Amniotic stem cell (primary cell): ENCODE measurements at regions not wholly inside any gene's neighbourhood (a gene's known extent, or its start where the extent isn't known, plus 50 kb on each side); places are given as distances from the start of the nearest gene placed in this dataset.
"Not testable (repeated sequence)": the region's sequence is repeated elsewhere in the genome, so short reads cannot be mapped to it uniquely, and the experiment has no call there.

Experiments used
- DNase-seq: peaks from one replicate; lab custom pipeline; 2025; lab: John Stamatoyannopoulos, UW

DNA sequence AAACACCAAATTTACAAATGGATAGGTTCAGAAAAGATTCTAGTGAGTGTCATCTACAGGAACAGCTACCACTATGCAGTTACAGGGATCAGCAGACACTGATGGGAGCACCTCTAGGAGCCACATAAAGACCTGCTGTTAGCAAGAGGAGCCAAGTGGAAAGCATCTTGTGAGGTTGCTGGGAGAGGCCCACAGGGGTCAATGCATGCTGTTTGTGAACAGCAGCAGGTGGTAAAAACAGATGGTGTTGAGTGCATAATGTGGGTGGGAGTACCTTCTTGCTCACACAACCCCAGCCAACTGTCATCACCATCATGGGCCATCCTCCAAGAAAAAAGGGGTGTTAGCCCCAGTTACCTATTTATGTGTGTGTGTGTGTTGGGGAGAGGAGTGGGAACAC, 215.2 kb upstream of the SSTR1 start:
- no peak for DNase-seq

DNA sequence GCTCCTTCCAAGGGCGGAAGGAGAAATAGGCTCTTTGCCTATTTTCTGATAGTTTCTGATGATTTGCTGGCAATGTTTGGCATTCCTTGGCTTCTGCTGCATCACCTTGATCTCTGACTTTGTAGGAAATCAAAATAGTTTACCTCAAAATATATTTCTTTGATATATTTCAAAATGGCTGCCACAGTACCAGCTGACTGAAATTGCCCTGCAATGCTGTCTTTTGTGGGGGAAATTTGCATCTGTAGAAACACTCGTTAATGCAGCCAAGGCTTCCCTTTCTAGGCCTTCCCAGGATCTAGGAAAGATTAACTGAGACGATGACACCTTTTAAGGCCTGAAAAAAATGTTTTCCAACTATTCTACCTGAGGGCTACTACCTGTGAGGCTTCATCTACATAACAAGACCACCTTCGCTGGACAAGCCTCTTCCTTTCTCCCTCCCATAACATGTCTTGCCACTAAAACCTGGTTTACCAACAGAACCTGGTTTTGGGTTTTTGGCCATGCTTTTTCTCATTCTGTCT, 212.8 kb upstream of the SSTR1 start:
- DNase-seq, result no peak

DNA sequence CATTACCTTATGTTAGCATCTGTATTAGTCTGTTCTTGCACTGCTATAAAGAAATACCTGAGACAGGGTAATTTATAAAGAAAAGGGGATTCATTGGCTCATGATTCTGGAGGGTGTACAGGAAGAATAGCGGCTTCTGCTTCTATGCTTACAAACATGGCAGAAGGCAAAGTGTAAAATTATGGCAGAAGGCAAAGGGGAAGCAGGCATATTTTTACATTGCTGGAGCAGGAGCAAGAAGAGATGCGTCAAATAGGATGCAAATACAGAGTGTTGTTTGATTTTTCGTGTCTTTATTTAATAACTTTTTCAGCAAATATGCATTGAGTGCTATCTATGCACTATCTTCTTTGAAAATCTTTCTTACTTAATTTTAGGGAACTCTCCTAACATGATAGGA, 210.7 kb upstream of the SSTR1 start:
- DNase-seq, result no peak

DNA sequence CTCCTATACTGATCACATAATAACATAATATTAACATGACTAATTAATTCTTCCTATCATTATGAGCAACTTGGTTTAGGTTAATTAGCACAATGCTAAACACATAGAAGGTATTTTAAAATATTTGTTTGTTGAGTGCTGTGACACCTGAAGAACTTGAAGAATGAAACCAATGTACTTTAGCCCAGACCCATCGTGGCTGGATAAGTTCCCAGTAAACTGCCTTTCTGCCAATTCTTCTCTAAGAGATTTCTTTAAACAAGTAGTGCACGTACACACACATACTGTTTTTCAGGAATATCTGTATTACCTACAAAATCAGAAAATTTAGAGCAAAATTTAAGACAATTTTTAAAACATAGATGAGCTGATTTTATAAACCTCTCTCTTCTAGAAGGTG, 207.4 kb upstream of the SSTR1 start:
- no peak for DNase-seq

DNA sequence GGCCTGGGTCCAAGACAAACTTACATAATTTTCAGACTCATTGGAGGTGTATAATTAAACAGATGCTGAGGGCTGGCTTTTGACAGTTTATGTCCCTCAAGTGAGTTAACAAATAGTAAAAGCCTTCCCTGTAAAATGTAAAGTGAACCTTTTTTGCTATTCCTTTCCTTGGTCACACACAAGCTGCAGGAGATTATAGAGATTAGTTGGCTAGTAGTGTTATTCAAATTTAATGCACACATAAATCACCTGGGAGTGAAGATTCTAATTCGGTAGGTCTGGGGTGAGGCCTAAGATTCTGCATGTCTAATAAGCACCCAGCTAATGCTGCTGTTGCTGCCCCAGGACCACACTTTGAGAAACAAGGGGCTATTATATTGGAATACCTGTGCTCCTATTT, 206.2 kb upstream of the SSTR1 start:
- DNase-seq, result no peak

DNA sequence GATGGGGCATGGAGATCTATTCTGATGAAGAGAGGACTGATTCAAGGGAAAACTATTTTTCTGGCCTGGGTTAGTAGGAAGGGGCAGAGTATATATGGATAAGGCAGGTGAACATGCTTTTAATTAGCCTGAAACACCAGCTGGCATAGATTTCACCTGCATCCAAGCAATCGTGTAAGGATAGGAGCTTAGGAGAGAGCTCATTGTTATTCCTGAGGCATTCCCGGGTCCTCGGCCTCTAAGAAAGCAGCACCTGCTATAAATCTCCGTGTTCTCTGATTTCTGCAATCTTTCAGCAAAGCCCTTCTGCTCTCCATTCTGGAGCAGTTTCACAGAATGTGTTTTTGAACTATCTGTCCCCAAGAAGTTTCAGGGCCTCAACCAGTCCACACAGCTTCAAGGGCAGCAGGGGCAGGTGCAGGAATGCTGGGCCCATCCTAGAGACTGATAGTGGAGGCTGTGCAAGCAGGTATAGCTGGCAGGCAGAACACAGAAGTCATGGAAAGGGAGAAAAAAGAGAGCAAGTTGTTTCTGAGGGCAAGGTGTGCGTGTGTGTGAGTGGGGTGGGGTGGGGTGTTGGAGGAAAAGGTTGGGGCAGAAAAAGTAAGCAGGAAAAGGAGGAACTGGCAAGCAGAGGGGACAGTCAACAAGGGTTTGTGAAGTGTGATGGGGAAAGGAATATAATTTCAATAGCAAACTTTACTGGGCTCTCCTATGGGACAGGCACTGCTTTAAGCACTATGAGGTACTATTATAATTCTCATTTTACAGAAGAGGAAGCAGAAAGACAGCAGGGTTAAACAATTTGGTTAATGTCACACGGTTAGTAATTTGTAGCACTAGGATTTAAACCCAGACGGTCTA, 203.7 kb upstream of the SSTR1 start:
- DNase-seq, result no peak

DNA sequence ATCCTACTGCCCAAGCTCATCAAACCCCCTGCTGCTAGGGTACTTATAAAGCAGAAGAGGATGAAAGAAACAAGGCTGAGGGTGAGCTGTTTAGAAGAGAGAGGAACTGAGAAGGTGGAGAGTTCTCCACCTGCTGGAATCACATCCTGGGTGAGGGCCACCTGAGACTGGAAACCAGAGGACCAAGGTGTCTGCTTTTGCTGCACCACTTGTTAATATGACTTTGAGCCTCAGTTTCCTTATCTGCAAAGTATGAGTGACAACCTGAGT, 203.2 kb upstream of the SSTR1 start:
- DNase-seq, result no peak

DNA sequence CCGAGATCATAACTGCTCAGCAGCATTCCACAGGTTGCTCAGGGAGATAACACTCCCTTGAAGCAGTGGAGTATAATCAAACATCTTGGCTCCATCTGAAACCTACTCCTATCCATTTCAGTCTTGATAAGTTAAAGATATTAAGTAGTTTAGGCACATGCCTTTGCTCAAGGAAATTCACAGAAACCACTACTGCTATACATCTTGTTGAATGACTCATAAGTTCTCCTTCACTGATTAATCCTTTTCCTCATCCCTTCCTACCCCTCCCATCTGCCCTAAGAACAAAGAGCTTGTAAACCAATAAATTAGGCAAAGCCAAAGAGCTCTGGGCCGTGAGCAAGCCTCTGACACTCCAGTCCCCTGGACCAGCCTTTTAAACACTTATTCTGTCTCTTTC, 196.5 kb upstream of the SSTR1 start:
- not testable (repeated sequence) for DNase-seq

DNA sequence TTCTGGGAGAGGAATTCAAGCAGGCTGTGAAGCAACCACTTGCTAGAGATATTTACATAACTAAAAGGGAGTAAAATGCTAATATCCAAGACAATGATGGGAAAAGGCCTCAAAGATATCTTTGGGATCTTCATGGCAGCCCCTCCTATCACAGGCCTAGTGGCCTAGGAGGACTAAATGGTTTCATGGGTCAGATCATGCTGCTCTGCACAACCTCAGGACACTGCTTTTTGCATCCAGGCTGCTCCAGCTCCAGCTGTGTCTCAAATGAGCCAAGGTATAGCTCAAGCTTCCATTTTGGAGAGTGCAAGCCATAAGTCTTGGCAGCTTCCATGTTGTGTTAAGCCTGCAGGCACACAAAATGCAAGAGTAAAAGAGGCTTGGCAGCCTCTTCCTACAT, 195.6 kb upstream of the SSTR1 start:
- DNase-seq, result no peak

DNA sequence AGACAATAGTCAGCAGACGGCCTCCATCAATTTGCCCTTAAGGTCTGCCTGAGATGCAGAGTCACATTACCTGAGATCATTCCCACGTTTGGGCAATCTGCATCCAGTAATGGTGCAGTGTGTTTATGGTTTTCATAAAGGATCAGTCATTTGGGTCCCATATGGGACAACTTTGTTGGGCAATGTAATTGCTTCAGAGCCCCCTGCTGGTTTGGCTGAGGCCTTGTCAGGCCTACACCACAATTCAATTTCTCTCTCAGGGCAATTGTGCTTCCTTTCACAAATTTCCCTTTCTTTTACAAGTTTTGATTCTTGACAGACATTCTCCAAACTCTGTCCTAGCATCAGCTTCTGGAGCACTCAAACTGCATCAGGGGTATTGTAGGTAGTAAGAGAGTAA, 191.2 kb upstream of the SSTR1 start:
- no peak for DNase-seq

DNA sequence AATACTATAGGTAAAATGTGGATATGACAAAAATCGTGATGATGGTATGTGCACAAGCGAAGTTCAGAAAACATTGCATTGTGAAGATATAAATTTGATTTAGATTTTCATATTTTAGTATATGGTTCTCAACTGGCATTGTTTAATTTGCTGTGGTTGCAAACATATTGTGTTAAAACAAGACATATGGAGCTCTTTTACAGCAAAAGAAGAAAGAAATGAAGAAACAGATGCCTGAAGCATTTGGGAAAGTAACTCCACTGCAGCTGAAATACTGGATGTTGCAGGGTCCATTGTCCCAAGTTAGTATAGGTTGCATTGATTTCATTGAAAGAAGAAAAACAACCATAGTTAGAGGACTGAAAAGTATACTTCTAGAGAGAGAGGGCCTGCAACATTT, 185.8 kb upstream of the SSTR1 start:
- DNase-seq, result no peak

DNA sequence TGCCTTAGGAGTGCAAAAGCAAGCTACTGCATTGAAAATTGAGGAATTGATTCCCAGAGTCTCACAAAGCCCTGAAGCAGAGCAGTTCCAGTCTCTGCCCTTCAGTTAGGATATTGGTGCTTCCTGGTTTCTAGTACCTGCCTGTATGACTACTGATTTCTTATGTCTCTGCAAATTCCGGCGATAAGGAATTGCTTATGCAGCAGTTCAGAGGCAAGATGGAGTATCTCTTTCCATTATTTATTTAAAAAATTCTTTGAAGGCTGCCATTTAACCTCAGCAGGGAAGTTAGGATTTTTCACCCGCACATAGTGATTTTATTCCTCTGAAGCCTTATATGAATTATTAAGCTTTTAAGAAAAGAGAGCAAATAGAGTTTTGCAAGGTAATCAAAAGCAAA, 184.9 kb upstream of the SSTR1 start:
- no peak for DNase-seq

DNA sequence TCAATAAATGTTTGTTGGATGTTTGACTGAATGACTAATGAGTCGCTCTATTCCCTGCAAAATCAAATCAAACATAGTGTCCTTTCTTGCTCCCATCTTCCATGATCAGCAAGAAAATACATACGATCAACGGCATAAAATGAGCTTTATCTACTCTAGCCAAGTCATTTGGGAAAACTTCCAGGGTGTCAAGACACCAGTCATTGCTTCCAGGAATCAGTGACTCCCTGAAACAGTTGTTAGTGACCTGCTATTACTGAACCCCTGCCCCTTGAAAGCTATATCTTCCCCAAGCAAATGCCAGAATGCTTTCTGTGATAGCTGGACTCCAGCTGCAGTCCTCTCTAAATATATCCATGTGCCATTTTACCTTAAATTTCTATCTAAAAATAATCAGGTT, 169.5 kb upstream of the SSTR1 start:
- DNase-seq, result no peak

DNA sequence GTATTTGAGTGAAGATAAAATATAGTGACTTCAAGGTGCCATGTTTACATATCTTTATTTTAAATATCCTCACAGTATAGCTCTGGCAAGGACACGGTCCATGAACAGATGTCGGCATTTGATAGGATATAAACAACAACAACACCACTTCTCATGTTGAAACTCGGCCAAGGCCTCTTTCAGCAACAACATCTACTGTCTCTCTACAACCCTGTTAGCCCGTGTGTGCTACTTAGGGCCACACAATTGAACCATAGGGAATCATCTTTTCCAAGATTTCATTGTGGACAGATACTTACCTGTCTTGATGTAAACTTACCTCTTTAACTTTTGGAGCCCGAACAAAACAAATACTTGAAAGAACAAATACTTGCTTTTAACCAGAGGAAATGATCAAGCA, 168.7 kb upstream of the SSTR1 start:
- DNase-seq, result no peak

DNA sequence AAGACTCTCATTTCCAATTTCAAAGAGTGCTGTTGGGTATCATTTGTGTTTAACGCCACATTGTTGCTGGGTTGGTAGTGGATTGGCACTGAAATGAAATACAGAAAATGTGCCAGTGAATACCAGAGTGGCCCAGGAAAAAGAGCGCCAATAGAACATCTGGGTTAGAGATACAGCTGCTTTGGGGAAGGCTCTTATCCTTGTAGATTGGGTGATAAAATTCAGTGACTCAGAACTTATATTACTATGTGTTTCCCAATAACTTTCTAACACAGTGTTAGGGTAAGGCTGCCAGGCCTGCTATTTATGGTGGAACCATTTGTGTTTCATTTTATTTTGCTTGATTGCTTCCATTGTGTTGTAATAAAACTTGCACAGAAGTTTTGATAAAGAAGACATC, 168.2 kb upstream of the SSTR1 start:
- DNase-seq, result no peak

DNA sequence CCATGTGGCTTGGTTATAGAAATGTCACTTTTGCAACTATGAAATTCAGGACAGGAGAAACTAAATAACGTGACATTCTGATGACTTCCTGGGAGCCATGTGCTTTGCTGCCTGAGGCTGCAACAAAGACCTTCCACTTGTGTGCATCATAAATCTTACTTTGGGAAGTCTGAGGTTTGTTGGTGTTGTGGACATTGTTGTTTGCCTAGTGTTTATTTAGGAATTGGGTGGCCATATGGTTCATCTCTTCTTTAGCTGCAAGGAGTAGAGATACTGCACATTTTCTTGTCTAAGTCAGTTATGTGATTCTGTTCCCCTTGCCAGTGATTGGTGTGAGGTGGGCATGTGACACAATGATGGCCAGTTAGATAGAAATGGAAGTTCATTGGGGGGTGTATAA, 167.3 kb upstream of the SSTR1 start:
- no peak for DNase-seq

DNA sequence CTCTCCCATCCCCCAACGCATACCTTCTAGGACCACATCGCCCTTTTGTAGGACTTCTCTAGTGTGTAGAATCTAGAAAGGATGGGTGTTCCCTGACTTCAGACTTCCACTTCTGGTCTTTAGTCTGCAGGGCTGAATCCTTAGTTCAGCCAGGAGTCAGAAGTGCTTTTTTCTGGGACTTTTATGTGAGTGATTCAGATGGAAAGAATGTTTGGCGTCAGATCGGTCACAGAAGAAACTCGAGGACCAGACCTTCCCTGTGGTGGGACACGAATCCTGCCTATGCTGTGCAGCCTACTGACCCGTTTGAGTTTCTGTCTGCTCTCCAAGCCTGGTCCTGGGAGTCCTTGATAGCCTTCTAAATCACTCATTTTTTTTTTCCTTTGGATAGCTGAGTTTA, 165.4 kb upstream of the SSTR1 start:
- peak; percentile 36 for DNase-seq

DNA sequence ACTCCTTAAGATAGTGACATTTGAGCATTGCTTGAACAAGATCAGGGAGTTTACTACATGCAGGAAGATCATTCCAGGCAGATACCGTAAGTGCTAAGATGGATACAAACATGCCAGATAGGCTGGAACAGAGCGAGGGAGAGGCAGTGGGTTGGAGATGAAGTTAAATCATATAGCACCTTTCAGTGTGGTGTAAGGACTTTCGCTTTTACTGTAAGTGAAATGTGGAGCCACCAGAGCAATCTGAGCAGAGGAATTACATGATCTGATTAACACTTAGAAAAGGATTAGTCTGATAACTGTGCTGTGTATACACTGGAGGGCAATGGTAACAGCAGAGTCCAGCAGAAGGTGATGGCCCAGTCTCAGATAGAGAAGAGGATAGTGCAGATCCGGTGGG, 163.0 kb upstream of the SSTR1 start:
- DNase-seq, result no peak

DNA sequence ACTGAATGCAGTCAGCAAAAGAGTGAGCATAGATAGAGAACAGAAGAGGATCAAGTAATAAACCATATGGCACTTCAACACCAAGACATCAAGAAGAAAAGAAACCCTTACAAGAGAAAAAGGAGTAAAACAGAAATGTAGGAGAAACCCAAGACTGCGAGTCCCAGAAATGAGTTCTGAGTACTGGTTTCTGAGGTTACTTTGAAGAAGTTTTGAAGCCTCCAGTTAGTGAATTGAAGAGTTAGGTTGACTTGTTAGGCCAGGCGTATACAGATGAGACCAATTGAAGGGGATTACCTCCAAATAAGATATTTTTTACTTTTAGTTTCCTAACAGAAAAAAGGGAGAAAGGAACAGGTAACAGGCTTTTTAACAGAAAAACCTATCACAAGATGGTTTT, 162.2 kb upstream of the SSTR1 start:
- no peak for DNase-seq

DNA sequence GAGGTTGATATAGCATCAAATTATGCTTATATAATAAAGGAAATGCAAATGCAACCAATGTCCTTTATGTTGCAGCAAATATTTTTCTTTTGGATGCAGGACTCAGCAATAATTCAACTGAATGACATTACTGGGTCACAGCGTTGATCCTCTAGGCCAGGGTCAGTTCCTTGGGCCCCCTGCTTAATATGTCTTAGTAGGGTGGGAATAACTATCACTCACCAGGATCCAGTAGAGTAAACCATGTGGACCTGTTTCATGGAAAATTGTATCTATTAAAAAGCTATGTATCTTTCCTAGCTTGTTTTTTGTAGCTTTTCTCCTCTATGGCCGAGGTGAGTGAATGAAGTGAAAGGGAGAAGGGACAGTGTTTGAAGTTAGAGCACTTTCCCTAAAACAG, 161.5 kb upstream of the SSTR1 start:
- DNase-seq, result no peak

DNA sequence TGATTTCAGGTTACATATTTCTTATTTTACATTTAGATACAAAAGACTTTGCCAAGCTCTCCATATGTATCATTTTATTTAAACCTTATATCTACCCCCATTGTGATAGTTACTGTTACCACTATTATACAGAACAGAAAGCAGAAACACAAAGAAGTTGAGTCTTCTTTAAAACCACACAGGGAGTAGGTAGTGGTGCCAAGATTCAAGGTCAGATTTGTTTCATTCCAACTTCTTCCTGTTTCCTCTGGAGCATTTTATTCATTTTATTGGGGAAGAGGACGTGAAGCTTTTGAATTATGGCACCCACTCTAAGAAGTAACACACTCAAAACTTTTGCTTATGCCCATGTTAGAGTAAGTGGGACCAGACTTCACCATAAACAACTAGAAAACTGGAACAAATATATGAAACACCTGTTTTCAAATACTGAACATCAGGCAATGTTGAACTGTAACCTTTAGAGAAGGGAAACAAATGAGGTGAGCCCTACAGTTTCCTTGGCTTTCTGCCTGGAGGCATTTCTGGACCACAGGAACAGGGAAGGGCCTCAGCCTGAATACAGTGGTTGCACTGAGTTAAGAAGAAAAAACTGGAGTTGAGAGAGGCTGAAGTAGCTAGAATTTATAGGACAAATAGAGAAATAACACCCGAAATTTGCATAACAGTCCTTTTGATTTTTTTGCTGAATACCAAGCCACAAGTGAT, 160.4 kb upstream of the SSTR1 start:
- DNase-seq, result no peak

DNA sequence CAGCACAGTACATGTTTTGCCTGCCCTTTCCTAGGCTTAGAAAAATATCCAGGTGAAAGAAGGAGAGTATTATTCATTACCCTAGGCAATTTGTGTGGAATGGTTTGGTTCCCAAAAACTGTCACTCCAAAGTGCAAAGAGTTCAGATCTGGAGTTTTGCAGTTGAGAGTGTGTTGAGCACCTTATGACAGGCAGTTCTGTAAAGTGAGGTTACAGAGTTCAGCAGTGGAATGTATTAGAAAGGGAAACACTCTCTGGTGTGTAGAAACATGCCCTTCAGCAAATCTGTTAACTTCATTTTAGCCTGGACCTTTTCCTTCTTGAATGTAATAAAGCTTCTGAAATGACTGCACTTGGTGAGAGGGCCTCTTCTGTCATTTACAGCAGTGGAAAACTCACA, 154.0 kb upstream of the SSTR1 start:
- DNase-seq, result no peak

DNA sequence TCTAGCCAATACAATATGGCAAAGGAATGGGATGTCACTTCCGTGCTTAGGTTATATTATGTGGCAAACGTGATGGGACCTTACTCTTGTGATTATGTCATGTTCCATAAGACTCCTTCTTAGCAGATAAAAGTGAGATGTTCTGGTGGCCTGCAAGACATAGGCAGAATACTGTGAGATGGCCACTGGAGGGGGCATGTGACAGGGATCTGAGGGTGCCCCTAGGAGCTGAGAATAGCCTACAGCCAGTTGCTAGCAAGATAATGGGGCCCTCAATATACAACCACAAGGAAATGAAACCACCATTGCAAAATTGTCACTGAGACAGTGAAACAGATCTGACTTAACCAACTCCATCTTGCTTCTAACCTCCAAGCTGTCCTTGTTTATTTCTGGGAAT, 151.4 kb upstream of the SSTR1 start:
- no peak for DNase-seq

DNA sequence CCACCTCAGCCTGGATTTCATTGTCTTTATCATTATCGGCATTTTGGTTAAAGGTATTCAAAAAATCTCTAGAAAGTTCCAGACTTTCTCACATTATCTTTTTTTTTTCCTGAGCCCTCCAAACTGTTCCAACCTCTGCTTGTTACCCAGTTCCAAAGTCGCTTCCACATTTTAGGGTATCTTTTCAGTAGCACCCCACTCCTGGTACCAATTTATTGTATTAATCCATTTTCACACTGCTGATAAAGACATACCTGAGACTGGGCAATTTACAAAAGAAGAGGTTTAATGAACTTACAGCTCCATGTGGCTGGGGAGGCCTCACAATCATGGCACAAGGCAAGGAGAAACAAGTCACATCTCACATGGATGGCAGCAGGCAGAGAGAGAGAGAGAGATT, 145.5 kb upstream of the SSTR1 start:
- not testable (repeated sequence) for DNase-seq
